ENCODE measurements at regions not wholly inside any gene's neighbourhood (a gene's known extent, or its start where the extent isn't known, plus 50 kb on each side); places are given as distances from the start of the nearest gene placed in this dataset.

GRCh38 chr13:34458756-34459715 is 483.0 kb upstream of the NBEA start:
- H3K36me3 ChIP-seq (ENCODE audit: control insufficient read depth, insufficient read depth, low read length), result no peaks in the 10 kb centered on the region
- H3K4me3 ChIP-seq (ENCODE audit: extremely low read depth, insufficient read depth, low read length, poor library complexity, severe bottlenecking), result no peak overlapping the region
- H3K27ac ChIP-seq (ENCODE audit: low read depth, low read length, severe bottlenecking), result no peak overlapping the region
- no peaks in the 10 kb centered on the region for H3K9me3 ChIP-seq (ENCODE audit: control insufficient read depth, low read length)
- H3K4me1 ChIP-seq (ENCODE audit: control insufficient read depth, insufficient read depth, low read length, poor library complexity, severe bottlenecking), result peaks cover 3% of the 10 kb centered on the region
- WGBS, 2 experiments (ENCODE audit: insufficient coverage in 2 of 2), result 80 to 91% methylated on average over 1 to 2 of the region's 4 CpGs

- H3K4me3 ChIP-seq (ENCODE audit: extremely low read depth, insufficient read depth, low read length, poor library complexity, severe bottlenecking), result no peak overlapping the region
- no peak overlapping the region for H3K27ac ChIP-seq (ENCODE audit: low read depth, low read length, severe bottlenecking)
- H3K4me1 ChIP-seq (ENCODE audit: control insufficient read depth, insufficient read depth, low read length, poor library complexity, severe bottlenecking), result peaks cover 3% of the 10 kb centered on the region
- no peaks in the 10 kb centered on the region for H3K9me3 ChIP-seq (ENCODE audit: control insufficient read depth, low read length)
- no peaks in the 10 kb centered on the region for H3K36me3 ChIP-seq (ENCODE audit: control insufficient read depth, insufficient read depth, low read length)
- WGBS, 2 experiments (ENCODE audit: insufficient coverage in 2 of 2), result 86 to 94% methylated on average over 5 to 6 of the region's 8 CpGs
These were observed 482.2 kb upstream of the NBEA start for GRCh38 chr13:34459856-34460255.

DNA sequence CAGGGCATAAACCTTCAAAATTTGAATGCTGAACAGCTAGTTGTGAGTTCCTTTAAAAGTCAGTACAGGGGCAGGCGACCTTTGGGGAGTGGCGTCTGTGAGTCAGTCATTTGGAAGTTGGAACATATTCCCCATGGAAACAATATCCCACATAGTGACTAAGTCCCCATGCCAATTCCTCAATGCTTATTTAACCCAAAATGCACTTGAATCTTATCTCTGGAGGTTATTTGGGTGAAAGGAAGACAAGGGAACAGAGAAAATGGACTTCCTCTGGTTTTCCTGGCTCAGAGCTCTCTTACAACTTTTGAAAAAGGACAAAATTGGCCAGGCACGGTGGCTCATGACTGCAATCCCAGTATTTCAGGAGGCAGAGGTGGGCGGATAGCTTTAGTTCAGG is 479.2 kb upstream of the NBEA start:
- peaks cover 3% of the 10 kb centered on the region for H3K4me1 ChIP-seq (ENCODE audit: control insufficient read depth, insufficient read depth, low read length, poor library complexity, severe bottlenecking)
- no peaks in the 10 kb centered on the region for H3K9me3 ChIP-seq (ENCODE audit: control insufficient read depth, low read length)
- WGBS, 2 experiments (ENCODE audit: insufficient coverage in 2 of 2), result 84 to 100% methylated on average over 1 to 3 of the region's 4 CpGs
- H3K4me3 ChIP-seq (ENCODE audit: extremely low read depth, insufficient read depth, low read length, poor library complexity, severe bottlenecking), result no peak overlapping the region
- H3K27ac ChIP-seq (ENCODE audit: low read depth, low read length, severe bottlenecking), result peak overlapping the region; percentile 42
- no peaks in the 10 kb centered on the region for H3K36me3 ChIP-seq (ENCODE audit: control insufficient read depth, insufficient read depth, low read length)

- 78 to 81% methylated on average over 2 to 3 of the region's 3 CpGs for WGBS, 2 experiments (ENCODE audit: insufficient coverage in 2 of 2)
- H3K4me1 ChIP-seq (ENCODE audit: control insufficient read depth, insufficient read depth, low read length, poor library complexity, severe bottlenecking), result peaks cover 3% of the 10 kb centered on the region
- H3K4me3 ChIP-seq (ENCODE audit: extremely low read depth, insufficient read depth, low read length, poor library complexity, severe bottlenecking), result no peak overlapping the region
- H3K27ac ChIP-seq (ENCODE audit: low read depth, low read length, severe bottlenecking), result no peak overlapping the region
- no peaks in the 10 kb centered on the region for H3K36me3 ChIP-seq (ENCODE audit: control insufficient read depth, insufficient read depth, low read length)
- H3K9me3 ChIP-seq (ENCODE audit: control insufficient read depth, low read length), result no peaks in the 10 kb centered on the region
These were observed 478.1 kb upstream of the NBEA start for GRCh38 chr13:34464011-34464410.

DNA sequence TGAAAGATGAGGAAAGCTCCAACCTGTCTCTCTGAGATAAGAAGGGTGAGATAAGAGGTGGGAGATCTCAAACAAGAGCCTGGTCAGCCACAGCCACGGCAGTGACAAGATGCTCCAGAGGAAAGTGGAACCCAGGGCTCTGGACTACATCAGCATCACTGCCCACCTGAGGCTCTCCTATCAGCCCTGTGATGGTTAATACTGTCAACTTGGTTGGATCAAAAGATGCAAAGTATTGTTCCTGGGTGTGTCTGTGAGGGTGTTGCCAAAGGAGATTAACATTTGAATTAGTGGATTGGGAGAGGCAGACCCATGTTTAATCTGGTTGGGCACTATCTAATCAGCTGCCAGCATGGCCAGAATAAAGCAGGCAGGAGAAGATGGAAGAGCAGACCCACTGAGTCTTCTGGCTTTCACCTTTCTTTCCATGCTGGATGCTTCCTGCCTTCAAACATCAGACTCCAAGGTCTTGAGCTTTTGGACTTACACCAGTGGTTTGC is 476.6 kb upstream of the NBEA start:
- WGBS, 2 experiments (ENCODE audit: insufficient coverage in 2 of 2), result no CpG with 5 or more reads among the region's 1 CpG
- Histone ChIP-seq H3K9me3 (ENCODE audit: control insufficient read depth, low read length) (no peaks in the 10 kb centered on the region), H3K4me1 (ENCODE audit: control insufficient read depth, insufficient read depth, low read length, poor library complexity, severe bottlenecking) (peaks cover 3% of the 10 kb centered on the region)

DNA sequence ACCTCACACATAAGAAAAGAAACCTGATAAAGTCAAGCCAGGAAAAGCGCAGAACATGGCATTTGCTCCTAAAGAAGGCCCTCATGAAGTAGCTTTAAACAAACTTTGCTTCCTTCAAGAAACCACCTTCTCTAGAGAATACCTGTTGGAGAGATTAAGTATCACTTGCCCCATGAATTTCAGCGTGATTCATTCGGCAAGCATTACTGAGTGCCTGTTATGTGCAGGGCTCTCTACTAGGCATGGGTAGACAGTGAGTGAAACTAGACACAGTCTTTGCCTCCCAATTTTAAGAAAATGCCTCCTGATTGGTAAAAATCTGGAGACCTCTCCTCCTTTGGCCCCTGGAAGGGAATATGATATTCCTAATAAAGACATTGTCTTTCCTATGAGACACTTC is 475.8 kb upstream of the NBEA start:
- H3K36me3 ChIP-seq (ENCODE audit: control insufficient read depth, insufficient read depth, low read length), result no peaks in the 10 kb centered on the region
- WGBS, 2 experiments (ENCODE audit: insufficient coverage in 2 of 2), result 92% methylated on average over 2 of the region's 3 CpGs; no CpG with 5 or more reads in 1 of the 2 experiments

More for the DNA sequence above, 476.6 kb upstream of the NBEA start:
- H3K27ac ChIP-seq (ENCODE audit: low read depth, low read length, severe bottlenecking), result no peak overlapping the region
- H3K36me3 ChIP-seq (ENCODE audit: control insufficient read depth, insufficient read depth, low read length), result no peaks in the 10 kb centered on the region
- H3K4me3 ChIP-seq (ENCODE audit: extremely low read depth, insufficient read depth, low read length, poor library complexity, severe bottlenecking), result no peak overlapping the region

DNA sequence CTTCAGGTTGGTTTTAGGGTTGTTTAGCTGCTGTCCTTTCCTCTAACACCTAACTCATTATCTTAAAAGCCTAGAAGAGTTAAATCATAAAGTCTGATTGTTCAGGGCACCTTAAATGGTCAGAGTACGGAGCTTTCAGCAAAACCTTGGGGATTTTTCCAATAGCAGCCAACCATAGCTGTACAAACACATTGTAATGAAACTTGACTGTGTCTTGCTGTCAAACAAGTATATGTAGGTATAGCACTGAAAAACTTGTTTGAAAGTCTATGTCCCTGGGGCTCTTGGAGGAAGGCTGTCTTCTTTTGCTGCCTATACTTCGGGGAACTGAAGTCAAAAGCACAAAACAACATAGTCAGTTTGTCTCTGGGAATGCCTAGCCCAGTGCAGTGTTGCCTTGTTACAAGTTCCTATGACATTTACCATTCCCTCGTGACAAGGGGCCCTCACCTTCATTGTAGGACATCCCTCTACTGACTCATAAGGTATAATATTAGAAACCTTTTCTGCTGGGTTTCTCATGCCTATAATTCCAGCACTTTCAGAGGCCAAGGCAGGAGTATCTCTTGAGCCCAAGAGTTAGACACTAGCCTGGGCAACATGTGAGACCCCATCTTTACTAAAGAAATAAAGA is 474.5 kb upstream of the NBEA start:
- Histone ChIP-seq H3K4me3 (ENCODE audit: extremely low read depth, insufficient read depth, low read length, poor library complexity, severe bottlenecking) (no peak overlapping the region), H3K4me1 (ENCODE audit: control insufficient read depth, insufficient read depth, low read length, poor library complexity, severe bottlenecking) (peaks cover 3% of the 10 kb centered on the region), H3K36me3 (ENCODE audit: control insufficient read depth, insufficient read depth, low read length) (no peaks in the 10 kb centered on the region), H3K27ac (ENCODE audit: low read depth, low read length, severe bottlenecking) (no peak overlapping the region), H3K9me3 (ENCODE audit: control insufficient read depth, low read length) (no peaks in the 10 kb centered on the region)
- 75 to 93% methylated on average over 1 to 3 of the region's 3 CpGs for WGBS, 2 experiments (ENCODE audit: insufficient coverage in 2 of 2)

More for the DNA sequence above, 475.8 kb upstream of the NBEA start:
- H3K4me1 ChIP-seq (ENCODE audit: control insufficient read depth, insufficient read depth, low read length, poor library complexity, severe bottlenecking), result peaks cover 3% of the 10 kb centered on the region
- no peak overlapping the region for H3K27ac ChIP-seq (ENCODE audit: low read depth, low read length, severe bottlenecking)
- no peak overlapping the region for H3K4me3 ChIP-seq (ENCODE audit: extremely low read depth, insufficient read depth, low read length, poor library complexity, severe bottlenecking)
- no peaks in the 10 kb centered on the region for H3K9me3 ChIP-seq (ENCODE audit: control insufficient read depth, low read length)

- no CpG with 5 or more reads among the region's 3 CpGs for WGBS, 2 experiments (ENCODE audit: insufficient coverage in 2 of 2)
- Histone ChIP-seq H3K9me3 (ENCODE audit: control insufficient read depth, low read length) (no peaks in the 10 kb centered on the region), H3K27ac (ENCODE audit: low read depth, low read length, severe bottlenecking) (no peak overlapping the region), H3K4me3 (ENCODE audit: extremely low read depth, insufficient read depth, low read length, poor library complexity, severe bottlenecking) (no peak overlapping the region), H3K4me1 (ENCODE audit: control insufficient read depth, insufficient read depth, low read length, poor library complexity, severe bottlenecking) (no peaks in the 10 kb centered on the region), H3K36me3 (ENCODE audit: control insufficient read depth, insufficient read depth, low read length) (no peaks in the 10 kb centered on the region)
These were observed 472.7 kb upstream of the NBEA start for GRCh38 chr13:34469196-34469986.

DNA sequence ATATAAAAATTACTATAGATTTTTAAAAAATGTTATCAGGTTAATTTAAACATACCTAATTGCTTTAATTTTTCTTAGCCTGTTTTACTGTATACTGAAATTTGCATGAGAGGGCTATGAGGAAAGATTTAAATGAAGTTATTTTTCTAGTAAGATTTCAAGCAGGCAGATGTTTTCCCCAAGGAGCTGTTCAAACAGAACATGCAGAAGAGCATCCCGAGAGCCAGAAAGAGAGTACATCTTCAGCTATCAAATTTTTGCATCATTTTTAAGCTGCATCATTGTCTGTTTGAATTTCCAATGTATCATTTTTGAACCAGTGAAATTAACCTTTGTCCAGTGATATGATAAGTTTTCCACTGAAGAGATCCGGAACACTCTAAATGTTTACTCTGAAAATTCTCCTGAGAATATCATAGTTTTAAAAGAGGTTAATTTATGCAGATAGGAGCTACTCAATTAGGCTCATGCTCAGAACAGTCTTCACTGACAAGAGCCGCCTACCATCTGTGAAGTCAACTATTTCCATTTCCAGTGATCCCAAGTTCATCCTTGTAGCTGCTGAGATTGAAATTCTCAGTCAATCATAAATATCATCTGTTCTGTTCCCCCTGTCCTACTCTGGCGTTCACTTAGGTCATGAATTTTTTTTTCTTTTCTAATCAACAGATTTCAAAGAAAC is 467.7 kb upstream of the NBEA start:
- H3K27ac ChIP-seq (ENCODE audit: low read depth, low read length, severe bottlenecking), result no peak overlapping the region

DNA sequence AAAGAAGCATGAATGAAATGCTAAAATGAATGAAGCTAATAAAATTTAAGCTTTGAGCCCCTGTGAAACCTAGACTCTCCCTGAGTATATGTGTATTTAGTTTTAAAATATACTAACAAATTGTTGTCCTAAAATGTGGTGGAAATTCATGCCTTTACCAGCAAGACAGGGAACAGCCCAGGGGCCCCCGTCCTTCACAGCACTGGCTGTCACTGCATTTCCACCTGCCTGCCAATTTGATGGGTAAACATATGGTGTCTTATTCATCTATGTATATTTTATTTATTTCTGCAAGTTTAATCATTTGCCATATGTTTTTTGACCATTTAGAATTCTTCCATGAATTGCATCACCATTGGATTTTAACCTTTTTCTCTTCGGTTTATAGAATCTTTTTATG is 463.7 kb upstream of the NBEA start:
- WGBS, 2 experiments (ENCODE audit: insufficient coverage in 2 of 2), result 50 to 80% methylated on average over 1 of the region's 2 CpGs
- Histone ChIP-seq H3K4me3 (ENCODE audit: extremely low read depth, insufficient read depth, low read length, poor library complexity, severe bottlenecking) (no peak overlapping the region), H3K36me3 (ENCODE audit: control insufficient read depth, insufficient read depth, low read length) (no peaks in the 10 kb centered on the region), H3K4me1 (ENCODE audit: control insufficient read depth, insufficient read depth, low read length, poor library complexity, severe bottlenecking) (no peaks in the 10 kb centered on the region), H3K27ac (ENCODE audit: low read depth, low read length, severe bottlenecking) (no peak overlapping the region), H3K9me3 (ENCODE audit: control insufficient read depth, low read length) (no peaks in the 10 kb centered on the region)

More for the DNA sequence above, 467.7 kb upstream of the NBEA start:
- H3K4me1 ChIP-seq (ENCODE audit: control insufficient read depth, insufficient read depth, low read length, poor library complexity, severe bottlenecking), result no peaks in the 10 kb centered on the region
- no peak overlapping the region for H3K4me3 ChIP-seq (ENCODE audit: extremely low read depth, insufficient read depth, low read length, poor library complexity, severe bottlenecking)
- H3K36me3 ChIP-seq (ENCODE audit: control insufficient read depth, insufficient read depth, low read length), result no peaks in the 10 kb centered on the region
- H3K9me3 ChIP-seq (ENCODE audit: control insufficient read depth, low read length), result no peaks in the 10 kb centered on the region
- WGBS, 2 experiments (ENCODE audit: insufficient coverage in 2 of 2), result 83 to 100% methylated on average over 1 to 2 of the region's 4 CpGs
